ENCODE measurements at regions not wholly inside any gene's neighbourhood (a gene's known extent, or its start where the extent isn't known, plus 50 kb on each side); places are given as distances from the start of the nearest gene placed in this dataset.

GRCh38 chr3:107240183-107241091, 136.8 kb upstream of the CCDC54 start:
- Histone ChIP-seq H3K9me3 (ENCODE audit: severe bottlenecking) (no peaks in the 10 kb centered on the region), H3K4me3 (ENCODE audit: severe bottlenecking) (peak overlapping the region; percentile 64), H3K4me1 (ENCODE audit: insufficient read depth, poor library complexity, severe bottlenecking) (peaks cover 27% of the 10 kb centered on the region), H3K27me3 (ENCODE audit: insufficient read depth, poor library complexity, severe bottlenecking) (no peaks in the 10 kb centered on the region), H3K36me3 (ENCODE audit: low read depth) (peaks cover 4% of the 10 kb centered on the region), H3K27ac (ENCODE audit: poor library complexity, severe bottlenecking) (peak overlapping the region; percentile 23)
- DNase-seq (ENCODE audit: low spot score): peak; percentile 64
- TF ChIP-seq CTCF (IDR thresholded peaks at IDR 0.05; ENCODE audit: poor library complexity, severe bottlenecking): no peak
- peak; percentile 74 for ATAC-seq (ENCODE audit: low read depth)

- DNase-seq (ENCODE audit: low spot score) (no peak), ATAC-seq (ENCODE audit: low read depth) (peak; percentile 60)
- Histone ChIP-seq H3K4me1 (ENCODE audit: insufficient read depth, poor library complexity, severe bottlenecking) (peaks cover 22% of the 10 kb centered on the region), H3K27ac (ENCODE audit: poor library complexity, severe bottlenecking) (peak overlapping the region; percentile 23), H3K9me3 (ENCODE audit: severe bottlenecking) (no peaks in the 10 kb centered on the region), H3K27me3 (ENCODE audit: insufficient read depth, poor library complexity, severe bottlenecking) (no peaks in the 10 kb centered on the region), H3K4me3 (ENCODE audit: severe bottlenecking) (peak overlapping the region; percentile 64), H3K36me3 (ENCODE audit: low read depth) (peaks cover 10% of the 10 kb centered on the region)
- no peak for TF ChIP-seq CTCF (IDR thresholded peaks at IDR 0.05; ENCODE audit: poor library complexity, severe bottlenecking)
Measured at GRCh38 chr3:107241217-107241616, 136.0 kb upstream of the CCDC54 start.

- DNase-seq (ENCODE audit: low spot score) (no peak), ATAC-seq (ENCODE audit: low read depth) (no peak)
- H3K36me3 ChIP-seq (ENCODE audit: low read depth): peaks cover 24% of the 10 kb centered on the region
- H3K27ac ChIP-seq (ENCODE audit: poor library complexity, severe bottlenecking): no peak overlapping the region
- TF ChIP-seq CTCF (IDR thresholded peaks at IDR 0.05; ENCODE audit: poor library complexity, severe bottlenecking): no peak
- H3K9me3 ChIP-seq (ENCODE audit: severe bottlenecking): no peaks in the 10 kb centered on the region
- peaks cover 8% of the 10 kb centered on the region for H3K4me1 ChIP-seq (ENCODE audit: insufficient read depth, poor library complexity, severe bottlenecking)
- peak overlapping the region; percentile 64 for H3K4me3 ChIP-seq (ENCODE audit: severe bottlenecking)
- H3K27me3 ChIP-seq (ENCODE audit: insufficient read depth, poor library complexity, severe bottlenecking): no peaks in the 10 kb centered on the region
Measured at GRCh38 chr3:107242579-107242978, 134.7 kb upstream of the CCDC54 start.

GRCh38 chr3:107247116-107247515, 130.1 kb upstream of the CCDC54 start:
- H3K27ac ChIP-seq (ENCODE audit: poor library complexity, severe bottlenecking): no peak overlapping the region
- ATAC-seq (ENCODE audit: low read depth) (no peak), DNase-seq (ENCODE audit: low spot score) (no peak)
- no peaks in the 10 kb centered on the region for H3K4me1 ChIP-seq (ENCODE audit: insufficient read depth, poor library complexity, severe bottlenecking)
- H3K27me3 ChIP-seq (ENCODE audit: insufficient read depth, poor library complexity, severe bottlenecking): no peaks in the 10 kb centered on the region
- no peak for TF ChIP-seq CTCF (IDR thresholded peaks at IDR 0.05; ENCODE audit: poor library complexity, severe bottlenecking)
- peaks cover 33% of the 10 kb centered on the region for H3K36me3 ChIP-seq (ENCODE audit: low read depth)
- no peak overlapping the region for H3K4me3 ChIP-seq (ENCODE audit: severe bottlenecking)
- no peaks in the 10 kb centered on the region for H3K9me3 ChIP-seq (ENCODE audit: severe bottlenecking)

GRCh38 chr3:107249132-107249531, 128.1 kb upstream of the CCDC54 start:
- TF ChIP-seq CTCF (IDR thresholded peaks at IDR 0.05; ENCODE audit: poor library complexity, severe bottlenecking): no peak
- Histone ChIP-seq H3K27me3 (ENCODE audit: insufficient read depth, poor library complexity, severe bottlenecking) (no peaks in the 10 kb centered on the region), H3K4me1 (ENCODE audit: insufficient read depth, poor library complexity, severe bottlenecking) (no peaks in the 10 kb centered on the region), H3K4me3 (ENCODE audit: severe bottlenecking) (no peak overlapping the region), H3K9me3 (ENCODE audit: severe bottlenecking) (no peaks in the 10 kb centered on the region), H3K36me3 (ENCODE audit: low read depth) (peaks cover 33% of the 10 kb centered on the region), H3K27ac (ENCODE audit: poor library complexity, severe bottlenecking) (no peak overlapping the region)
- no peak for DNase-seq (ENCODE audit: low spot score)
- no peak for ATAC-seq (ENCODE audit: low read depth)
